ENCODE measurements at regions not wholly inside any gene's neighbourhood (a gene's known extent, or its start where the extent isn't known, plus 50 kb on each side); places are given as distances from the start of the nearest gene placed in this dataset.

DNA sequence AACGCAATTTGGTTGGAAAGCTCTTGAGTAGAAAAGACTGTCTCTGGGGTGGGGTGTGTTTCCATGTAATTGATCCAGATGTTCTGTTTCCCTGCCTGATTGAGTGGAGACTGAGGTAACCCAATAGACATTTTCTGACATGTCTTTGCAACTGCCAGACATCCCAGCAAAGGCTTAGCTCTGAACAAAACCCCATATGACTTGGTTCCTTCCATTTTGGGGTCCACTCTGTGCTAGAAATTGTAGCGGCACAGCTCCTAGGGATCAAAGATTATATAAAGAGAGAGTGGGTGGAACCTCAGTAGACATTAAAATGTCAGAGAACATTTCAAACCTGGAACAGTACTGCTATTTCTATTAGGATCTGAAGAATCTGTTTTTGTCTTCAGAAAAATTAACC is 189.3 kb downstream of the EDN1 start:
- H3K4me3 ChIP-seq (ENCODE audit: low read depth, low read length), result no peak overlapping the region
- DNase-seq (ENCODE audit: low read depth), result no peak
- TF ChIP-seq, protein P1, sequence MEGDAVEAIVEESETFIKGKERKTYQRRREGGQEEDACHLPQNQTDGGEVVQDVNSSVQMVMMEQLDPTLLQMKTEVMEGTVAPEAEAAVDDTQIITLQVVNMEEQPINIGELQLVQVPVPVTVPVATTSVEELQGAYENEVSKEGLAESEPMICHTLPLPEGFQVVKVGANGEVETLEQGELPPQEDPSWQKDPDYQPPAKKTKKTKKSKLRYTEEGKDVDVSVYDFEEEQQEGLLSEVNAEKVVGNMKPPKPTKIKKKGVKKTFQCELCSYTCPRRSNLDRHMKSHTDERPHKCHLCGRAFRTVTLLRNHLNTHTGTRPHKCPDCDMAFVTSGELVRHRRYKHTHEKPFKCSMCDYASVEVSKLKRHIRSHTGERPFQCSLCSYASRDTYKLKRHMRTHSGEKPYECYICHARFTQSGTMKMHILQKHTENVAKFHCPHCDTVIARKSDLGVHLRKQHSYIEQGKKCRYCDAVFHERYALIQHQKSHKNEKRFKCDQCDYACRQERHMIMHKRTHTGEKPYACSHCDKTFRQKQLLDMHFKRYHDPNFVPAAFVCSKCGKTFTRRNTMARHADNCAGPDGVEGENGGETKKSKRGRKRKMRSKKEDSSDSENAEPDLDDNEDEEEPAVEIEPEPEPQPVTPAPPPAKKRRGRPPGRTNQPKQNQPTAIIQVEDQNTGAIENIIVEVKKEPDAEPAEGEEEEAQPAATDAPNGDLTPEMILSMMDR (IDR thresholded peaks at IDR 0.05; ENCODE audit: low read depth, low read length, missing control alignments), result no peak

DNA sequence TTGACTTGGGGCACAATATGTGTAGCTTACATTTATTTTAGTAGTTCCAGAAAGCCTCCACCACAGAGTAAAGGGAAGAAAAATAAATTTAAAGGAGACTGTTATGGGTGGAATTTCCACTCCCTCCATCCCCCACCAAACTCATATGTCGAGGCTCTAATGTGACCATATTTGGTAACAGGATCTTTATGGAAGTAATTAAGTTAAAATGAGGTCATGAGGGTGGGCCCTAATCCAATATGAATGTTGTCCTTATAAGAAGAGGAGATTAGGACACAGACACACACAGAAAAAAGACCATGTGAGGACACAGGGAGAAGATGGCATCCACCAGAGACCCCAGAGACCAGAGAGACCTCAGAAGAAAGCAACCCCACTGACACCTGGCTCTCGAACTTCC is 189.7 kb downstream of the EDN1 start:
- no peak overlapping the region for H3K4me3 ChIP-seq (ENCODE audit: low read depth, low read length)
- DNase-seq (ENCODE audit: low read depth), result no peak
- TF ChIP-seq, protein P1 (IDR thresholded peaks at IDR 0.05; ENCODE audit: low read depth, low read length, missing control alignments), result no peak

DNA sequence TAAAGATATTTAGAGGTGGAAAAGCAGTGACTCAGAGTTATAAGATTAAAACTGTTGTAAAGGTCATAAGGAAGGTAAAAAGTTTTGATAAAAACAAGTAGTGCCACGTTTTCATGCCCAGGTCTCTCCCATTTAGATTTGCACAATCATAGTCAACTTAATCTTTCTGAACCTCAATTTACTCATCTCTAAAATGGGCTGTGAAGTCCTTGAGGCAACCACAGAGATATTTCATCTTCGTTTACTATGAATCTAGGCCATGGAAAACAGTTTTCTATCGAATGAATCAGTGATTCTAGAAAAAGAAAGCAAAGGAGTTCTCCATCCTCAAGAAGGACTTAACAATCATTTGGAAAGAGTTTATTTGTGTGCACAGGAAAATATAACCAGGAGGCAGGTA is 190.2 kb downstream of the EDN1 start:
- TF ChIP-seq, protein P1 (IDR thresholded peaks at IDR 0.05; ENCODE audit: low read depth, low read length, missing control alignments), result no peak
- no peak for DNase-seq (ENCODE audit: low read depth)
- H3K4me3 ChIP-seq (ENCODE audit: low read depth, low read length), result no peak overlapping the region

DNA sequence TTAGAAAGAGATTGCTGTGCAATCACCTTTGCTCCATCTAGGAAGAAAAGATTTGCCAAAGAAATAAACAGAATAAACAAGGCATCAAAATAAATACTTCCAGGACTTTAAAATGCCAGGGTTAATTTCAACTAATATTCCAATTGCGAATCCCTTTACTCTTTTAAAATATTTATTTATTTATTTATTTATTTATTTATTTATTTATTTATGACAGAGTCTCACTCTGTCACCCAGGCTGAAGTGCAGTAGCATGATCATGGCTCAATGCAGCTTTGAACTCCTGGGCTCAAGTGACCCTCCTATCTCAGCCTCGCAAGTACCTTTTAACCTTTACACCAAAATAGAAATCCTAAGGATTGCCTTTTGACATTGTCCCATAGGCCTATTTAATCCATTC is 191.1 kb downstream of the EDN1 start:
- no peak for DNase-seq (ENCODE audit: low read depth)
- TF ChIP-seq, protein P1 (IDR thresholded peaks at IDR 0.05; ENCODE audit: low read depth, low read length, missing control alignments), result no peak
- no peak overlapping the region for H3K4me3 ChIP-seq (ENCODE audit: low read depth, low read length)

DNA sequence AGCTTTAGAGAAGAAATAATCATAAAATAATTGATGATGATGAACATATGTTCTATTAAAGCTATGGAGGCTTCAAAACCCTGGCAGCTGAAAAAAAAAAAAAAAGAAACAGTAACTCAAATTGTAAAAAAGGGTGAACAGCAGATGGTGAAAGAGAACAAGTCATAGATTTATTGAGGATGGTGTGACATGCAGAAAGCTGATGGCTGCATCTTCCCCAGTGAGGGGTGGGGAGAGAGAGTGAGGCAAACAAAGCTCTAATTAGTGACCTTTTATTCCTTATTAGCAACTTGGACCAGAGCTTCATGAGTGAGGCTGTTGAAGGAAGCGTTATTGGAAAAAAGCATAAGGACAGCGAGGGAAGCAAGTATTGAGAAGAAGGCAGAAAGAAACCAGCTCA is 191.7 kb downstream of the EDN1 start:
- DNase-seq (ENCODE audit: low read depth), result no peak
- H3K4me3 ChIP-seq (ENCODE audit: low read depth, low read length), result no peak overlapping the region
- TF ChIP-seq, protein P1 (IDR thresholded peaks at IDR 0.05; ENCODE audit: low read depth, low read length, missing control alignments), result no peak

DNA sequence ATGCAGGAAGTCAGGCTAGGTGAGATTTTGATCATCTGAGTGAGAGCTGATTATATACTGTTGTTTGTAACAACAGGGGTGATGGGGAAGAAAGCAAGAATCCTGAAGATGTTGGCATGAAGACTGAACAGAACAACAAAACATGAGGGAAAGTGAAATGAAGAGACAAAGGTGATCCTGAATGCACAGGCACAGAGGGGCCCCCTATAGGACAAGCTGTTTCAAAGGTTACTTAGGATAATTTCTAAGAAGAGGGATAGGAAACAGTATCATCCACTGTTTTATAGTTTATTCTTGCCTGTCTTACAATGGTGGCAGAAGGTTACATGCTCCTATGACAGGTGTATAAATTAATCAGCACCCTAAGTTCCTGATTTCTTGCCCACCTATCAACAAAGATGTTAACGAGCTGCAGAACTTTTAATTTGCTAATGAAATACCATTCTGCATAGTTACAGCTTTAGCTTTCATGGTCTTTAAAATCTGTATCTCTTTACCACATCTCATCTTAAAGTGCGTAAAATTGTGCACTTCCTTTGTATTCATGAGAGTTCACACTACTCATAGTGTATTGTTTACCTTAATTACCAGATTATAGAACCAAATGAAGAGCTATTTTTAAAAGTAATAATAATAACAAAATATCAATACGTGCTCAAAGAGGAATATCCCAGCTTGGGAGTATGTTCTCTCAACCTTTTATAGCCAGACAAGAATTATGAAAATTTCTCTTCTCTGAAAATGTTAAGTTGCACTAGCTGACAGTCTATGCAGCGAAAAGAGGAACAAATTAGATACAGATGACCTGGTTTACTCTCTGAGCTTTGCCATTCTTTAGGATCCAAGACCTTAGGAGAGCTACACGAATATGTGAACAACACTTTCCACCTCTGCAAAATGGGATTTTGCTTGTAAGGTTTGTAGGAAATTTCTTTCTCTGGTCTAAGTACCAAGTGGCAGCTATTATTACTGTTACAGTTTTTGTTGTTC is 192.5 kb downstream of the EDN1 start:
- H3K4me3 ChIP-seq (ENCODE audit: low read depth, low read length), result no peak overlapping the region
- no peak for DNase-seq (ENCODE audit: low read depth)
- TF ChIP-seq, protein P1 (IDR thresholded peaks at IDR 0.05; ENCODE audit: low read depth, low read length, missing control alignments), result peak; percentile 35
